Pancreas (tissue), 10 donors: ENCODE measurements at regions not wholly inside any gene's neighbourhood (a gene's known extent, or its start where the extent isn't known, plus 50 kb on each side); places are given as distances from the start of the nearest gene placed in this dataset.
A peak's percentile ranks its signal among the peaks of the same experiment; 100 is the strongest.

Source experiments
- ATAC-seq, 4 donors: fragments of 200-7000 bp; cut with Tn5 transposase; one replicate each; pipeline versions ENCODE4 v1.8.0 to v1.9.1; 2020; ENCODE audit warnings: mild to moderate bottlenecking in 4 of 4, moderate library complexity in 4 of 4
- DNase-seq, 6 donors: peaks; one replicate each; pipeline ENCODE4 v3.0.0-alpha.2; 2020
- FAIRE-seq: peaks from 2 replicates; lab custom pipeline; 2012; peaks lifted over from hg19 to GRCh38; lab: Jason Lieb, UNC
- H3K27ac ChIP-seq, 4 donors: fragments of 200-600 bp; sonication (generic); 1 replicate in 3 of 4; 2 replicates in 1 of 4; pipeline versions ENCODE4 v1.5.0 to v1.8.0; 2020
- H3K27me3 ChIP-seq, 4 donors: fragments of 200-600 bp; one replicate each; pipeline ENCODE4 v1.8.0; 2021
- H3K36me3 ChIP-seq, 3 donors: fragments of 200-600 bp; sonication (generic) in 1 of 3; one replicate each; pipeline versions ENCODE4 v1.5.0 to v1.8.0; 2020 to 2021
- H3K4me1 ChIP-seq, 3 donors: fragments of 200-600 bp; one replicate each; pipeline ENCODE4 v1.8.0; 2021
- H3K4me3 ChIP-seq, 4 donors: fragments of 200-600 bp; sonication (generic) in 2 of 4; one replicate each; pipeline versions ENCODE4 v1.5.0 to v1.8.0; 2020 to 2021
- H3K9me3 ChIP-seq, 4 donors: fragments of 200-600 bp; one replicate each; pipeline ENCODE4 v1.8.0; 2021
- whole genome bisulfite sequencing, 2 donors: extraction: QIAGEN DNeasy Blood & Tissue Kit; methylation state at CpG; one replicate each; pipeline ENCODE4 v1.1.7; 2013; 5-methylcytosine and 5-hydroxymethylcytosine counted together
- intact Hi-C, 3 donors: fragments of 100-400 bp; cut with DNase I; formaldehyde crosslinking; loops; one replicate each; pipeline versions ENCODE4 v1.11.1 to v1.14.2; 2022
- TF ChIP-seq, protein P1 (sequence below), 4 donors: fragments of 200-600 bp; sonication (generic) in 3 of 4; IDR thresholded peaks; one replicate each; pipeline versions ENCODE4 v1.5.0 to v1.8.0; 2021; ENCODE audit warnings: antibody characterized with exemption in 4 of 4
- donor health status: healthy with polysubstance abuse.
- donor health status: DM: no; HTN: no; CAD: no; lungs with moderate emphysema.
- donor health status: DM: no; HTN: no; CAD: no.
- donor health status: control.
- donor health status: control.
- donor health status: Bipolar disorder and iron deficiency.
- donor health status: DM: yes; HTN: yes; CAD: no.
- donor health status: DM: no; HTN: no; CAD: no.
- donor health status: DM: no; HTN: no; CAD: no.
- donor health status: DM: yes; HTN: yes; CAD: no.

DNA sequence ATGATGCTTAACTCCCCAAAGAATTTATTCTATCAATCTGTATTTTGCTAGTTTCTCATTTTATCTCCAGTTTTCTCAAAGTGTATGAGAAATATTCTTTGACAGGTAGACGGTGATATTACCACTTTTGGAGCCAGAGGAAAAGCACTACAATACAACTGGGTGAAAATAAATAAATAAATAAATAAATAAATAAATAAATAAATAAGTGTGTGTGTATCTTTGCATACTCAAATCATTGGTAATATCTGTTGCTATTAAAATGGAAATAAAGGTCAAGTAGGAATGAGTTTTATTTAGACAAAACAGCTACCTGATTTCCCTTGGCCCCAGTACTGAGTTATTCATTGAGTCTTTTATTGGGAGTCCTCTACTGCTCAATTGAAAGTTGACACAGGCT, 114.3 kb downstream of the RBMX2 start:
- 58 to 80% methylated on average over 1 of the region's 1 CpG for WGBS, 2 donors
- Histone ChIP-seq H3K27me3 (peaks cover 0 to 3% (median 0%) of the 10 kb centered on the region in 4 donors), H3K4me3 (no peak overlapping the region), H3K9me3 (no peaks in the 10 kb centered on the region), H3K4me1 (no peaks in the 10 kb centered on the region), H3K27ac (no peak overlapping the region), H3K36me3 (no peaks in the 10 kb centered on the region)
- TF ChIP-seq, protein P1, sequence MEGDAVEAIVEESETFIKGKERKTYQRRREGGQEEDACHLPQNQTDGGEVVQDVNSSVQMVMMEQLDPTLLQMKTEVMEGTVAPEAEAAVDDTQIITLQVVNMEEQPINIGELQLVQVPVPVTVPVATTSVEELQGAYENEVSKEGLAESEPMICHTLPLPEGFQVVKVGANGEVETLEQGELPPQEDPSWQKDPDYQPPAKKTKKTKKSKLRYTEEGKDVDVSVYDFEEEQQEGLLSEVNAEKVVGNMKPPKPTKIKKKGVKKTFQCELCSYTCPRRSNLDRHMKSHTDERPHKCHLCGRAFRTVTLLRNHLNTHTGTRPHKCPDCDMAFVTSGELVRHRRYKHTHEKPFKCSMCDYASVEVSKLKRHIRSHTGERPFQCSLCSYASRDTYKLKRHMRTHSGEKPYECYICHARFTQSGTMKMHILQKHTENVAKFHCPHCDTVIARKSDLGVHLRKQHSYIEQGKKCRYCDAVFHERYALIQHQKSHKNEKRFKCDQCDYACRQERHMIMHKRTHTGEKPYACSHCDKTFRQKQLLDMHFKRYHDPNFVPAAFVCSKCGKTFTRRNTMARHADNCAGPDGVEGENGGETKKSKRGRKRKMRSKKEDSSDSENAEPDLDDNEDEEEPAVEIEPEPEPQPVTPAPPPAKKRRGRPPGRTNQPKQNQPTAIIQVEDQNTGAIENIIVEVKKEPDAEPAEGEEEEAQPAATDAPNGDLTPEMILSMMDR (IDR thresholded peaks at IDR 0.05) = no peak
- FAIRE-seq = no peak
- no peak for DNase-seq
- ATAC-seq = no peak
- intact Hi-C loops = no loop called here

DNA sequence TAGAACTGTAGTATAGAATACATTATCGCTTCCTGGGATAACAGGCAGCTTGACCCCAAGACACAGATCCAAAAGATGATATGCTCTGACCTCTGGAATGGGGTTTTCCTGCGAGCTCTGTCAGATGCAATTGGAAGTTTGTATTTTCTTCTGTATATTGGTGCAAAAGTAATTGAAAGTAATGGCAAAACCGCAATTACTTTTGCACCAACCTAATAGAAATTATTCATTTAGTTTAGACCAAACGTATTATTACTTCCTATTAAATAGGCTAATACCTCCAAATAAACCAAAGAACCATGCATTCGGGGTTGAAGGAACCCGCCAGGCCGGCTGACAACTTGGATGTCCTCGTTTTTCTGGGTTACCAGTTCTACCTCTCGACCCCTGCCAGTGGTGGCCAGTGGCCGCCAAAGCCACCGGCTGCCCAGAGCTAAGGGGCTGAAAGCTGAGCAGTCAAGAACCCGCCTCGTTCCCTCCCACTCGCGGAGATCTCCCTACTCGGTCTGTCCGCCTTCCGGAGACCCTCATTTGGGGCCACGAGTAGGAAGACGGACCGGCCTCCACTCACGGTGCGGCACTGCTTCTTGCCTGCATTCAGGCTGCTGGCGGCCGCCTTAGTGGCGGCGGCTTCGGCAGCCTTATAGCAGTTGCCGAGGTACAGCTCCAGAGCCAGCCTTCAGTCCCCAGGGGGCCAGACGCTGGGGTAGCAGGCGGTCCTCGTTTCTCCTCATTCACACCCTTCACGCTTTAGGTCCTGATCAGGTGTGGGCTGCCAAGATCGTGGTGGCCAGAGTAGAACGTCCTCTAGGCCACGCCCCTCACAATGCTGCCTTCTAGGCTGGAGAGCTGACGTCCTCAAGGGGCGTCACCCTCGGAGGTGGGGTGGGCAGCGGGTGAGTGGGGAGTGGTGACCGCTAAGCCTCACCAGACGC, 121.9 kb downstream of the RBMX2 start:
- Histone ChIP-seq H3K27me3 (no peaks in the 10 kb centered on the region), H3K27ac (no peak overlapping the region), H3K36me3 (no peaks in the 10 kb centered on the region), H3K9me3 (no peaks in the 10 kb centered on the region), H3K4me3 (peak overlapping the region in 2 of 4 donors; percentile 0 to 41), H3K4me1 (no peaks in the 10 kb centered on the region)
- DNase-seq (peak in 5 of 6 donors; percentile 9 to 62 (median 41)), FAIRE-seq (no peak), ATAC-seq (peak; percentile 66 to 92 (median 82))
- intact Hi-C loops = no loop called here
- 10 to 34% methylated on average over 42 of the region's 42 CpGs for WGBS, 2 donors
- TF ChIP-seq, protein P1 (IDR thresholded peaks at IDR 0.05) = no peak

DNA sequence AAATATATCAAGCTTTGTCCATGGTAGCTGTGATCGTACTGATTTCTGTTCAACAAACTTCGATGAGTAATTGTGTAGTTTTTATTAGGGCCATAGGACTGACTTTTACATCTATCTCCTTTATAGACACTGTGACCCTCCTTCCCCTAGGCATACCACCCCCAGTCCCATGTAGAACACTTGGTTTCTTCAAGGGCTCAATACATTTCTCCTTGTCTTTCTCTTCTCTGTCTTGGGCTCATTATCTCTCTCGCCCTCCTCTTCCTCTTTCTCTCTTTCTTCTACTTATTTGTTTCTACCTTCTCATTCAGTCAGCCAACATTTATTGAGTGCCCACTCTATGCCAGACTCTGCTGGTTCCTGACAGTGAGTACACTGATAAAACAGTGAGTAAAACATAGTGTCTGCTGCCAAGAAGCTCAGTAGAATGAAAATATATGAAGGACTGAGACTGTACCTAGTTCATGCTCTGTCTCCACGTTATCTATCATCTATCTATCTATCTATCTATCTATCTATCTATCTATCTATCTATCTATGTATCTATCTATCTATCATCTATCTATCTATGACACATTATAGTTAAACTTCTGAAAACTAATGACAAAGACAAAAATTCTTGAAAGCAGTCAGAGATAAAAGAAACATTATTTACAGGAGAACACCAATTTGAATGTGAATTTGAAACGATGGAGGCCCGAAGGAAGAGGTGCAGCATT, 122.8 kb downstream of the RBMX2 start:
- H3K4me3 ChIP-seq = peak overlapping the region in 1 of 4 donors; percentile 41
- no peaks in the 10 kb centered on the region for H3K36me3 ChIP-seq

DNA sequence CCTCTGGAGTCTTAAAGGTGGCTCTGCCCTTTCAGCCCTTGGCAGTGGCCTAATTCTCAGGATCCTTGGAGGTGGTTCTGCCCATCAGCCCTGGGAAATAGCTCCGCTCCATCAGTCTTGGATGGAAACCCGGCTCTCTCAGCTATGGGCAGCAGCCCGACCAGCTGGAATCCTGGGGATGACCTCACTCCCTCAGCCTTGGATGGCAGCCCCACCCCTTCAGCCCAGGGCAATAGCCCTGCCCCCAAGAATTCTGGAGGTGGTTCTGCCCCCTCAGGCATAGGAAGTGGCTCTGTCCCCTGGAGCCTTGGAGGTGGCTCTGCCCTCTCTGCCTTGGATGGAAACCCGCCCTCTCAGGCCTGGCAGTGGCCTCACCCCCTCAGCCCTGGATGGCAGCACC, 127.7 kb downstream of the RBMX2 start:
- Histone ChIP-seq H3K9me3 (no peaks in the 10 kb centered on the region), H3K27ac (no peak overlapping the region), H3K36me3 (no peaks in the 10 kb centered on the region), H3K4me1 (no peaks in the 10 kb centered on the region), H3K27me3 (peaks cover 0 to 8% (median 0%) of the 10 kb centered on the region in 4 donors), H3K4me3 (no peak overlapping the region)
- WGBS, 2 donors = 84% methylated on average over 4 of the region's 4 CpGs
- FAIRE-seq (no peak), ATAC-seq (no peak), DNase-seq (peak in 1 of 6 donors; percentile 40)
- intact Hi-C loops = no loop called here
- TF ChIP-seq, protein P1 (IDR thresholded peaks at IDR 0.05) = no peak

More for the DNA sequence above, 122.8 kb downstream of the RBMX2 start:
- 64 to 73% methylated on average over 6 of the region's 6 CpGs for WGBS, 2 donors
- DNase-seq (no peak), FAIRE-seq (no peak), ATAC-seq (no peak)
- TF ChIP-seq, protein P1 (IDR thresholded peaks at IDR 0.05) = no peak
- no peak overlapping the region for H3K27ac ChIP-seq
- intact Hi-C loops = no loop called here
- H3K9me3 ChIP-seq = no peaks in the 10 kb centered on the region
- no peaks in the 10 kb centered on the region for H3K27me3 ChIP-seq
- H3K4me1 ChIP-seq = no peaks in the 10 kb centered on the region
